Astrocyte (in vitro differentiated cells and primary cell): ENCODE measurements at regions not wholly inside any gene's neighbourhood (a gene's known extent, or its start where the extent isn't known, plus 50 kb on each side); places are given as distances from the start of the nearest gene placed in this dataset.

Experiments used
- CTCF ChIP-seq: IDR thresholded peaks from 2 replicates; pipeline ENCODE4 v1.5.1; 2011; ENCODE audit warnings: low read depth, mild to moderate bottlenecking, inconsistent platforms, low read length, moderate library complexity; ENCODE audit not compliant: insufficient read depth
- EZH2 ChIP-seq: IDR thresholded peaks from 2 replicates; pipeline ENCODE4 v1.6.1; 2012; ENCODE audit warnings: mild to moderate bottlenecking, low read length, inconsistent platforms; ENCODE audit not compliant: insufficient read depth

- TF ChIP-seq CTCF (no peak), EZH2 (no peak)
These were observed 584.4 kb upstream of the EEF2KMT start for GRCh38 chr16:5681966-5682365.
